Chondrocyte (in vitro differentiated cells): ENCODE measurements at regions not wholly inside any gene's neighbourhood (a gene's known extent, or its start where the extent isn't known, plus 50 kb on each side); places are given as distances from the start of the nearest gene placed in this dataset.

Source experiments
- DNase-seq: peaks from one replicate; pipeline ENCODE4 v3.0.0; 2021; ENCODE audit warnings: mixed read lengths, low spot score
- H3K27ac Mint-ChIP-seq: one replicate; pipeline ENCODE4 v1.8.0; 2021; ENCODE audit warnings: mild to moderate bottlenecking, moderate library complexity, mixed read lengths; ENCODE audit not compliant: unreplicated experiment
- H3K27me3 Mint-ChIP-seq: 2 replicates; pipeline ENCODE4 v1.8.0; 2021; ENCODE audit warnings: low read depth, mixed read lengths
- H3K36me3 Mint-ChIP-seq: 2 replicates; pipeline ENCODE4 v1.8.0; 2021; ENCODE audit warnings: low read depth, mixed read lengths
- H3K4me1 Mint-ChIP-seq: 2 replicates; pipeline ENCODE4 v1.8.0; 2021; ENCODE audit warnings: low read depth, mild to moderate bottlenecking, mixed read lengths
- H3K4me3 Mint-ChIP-seq: one replicate; pipeline ENCODE4 v1.8.0; 2021; ENCODE audit warnings: mild to moderate bottlenecking, moderate library complexity, mixed read lengths; ENCODE audit not compliant: unreplicated experiment
- H3K9me3 Mint-ChIP-seq: 2 replicates; pipeline ENCODE4 v1.8.0; 2021; ENCODE audit warnings: low read depth, mixed read lengths
- CTCF ChIP-seq: fragments of 200-600 bp; sonication (generic); IDR thresholded peaks from 2 replicates; pipeline ENCODE4 v1.5.0; 2021; ENCODE audit warnings: antibody characterized with exemption, mild to moderate bottlenecking, moderate library complexity

GRCh38 chr9:13461414-13461991, 182.0 kb upstream of the MPDZ start:
- Mint-ChIP-seq H3K4me1 (no peaks in the 10 kb centered on the region), H3K9me3 (no peaks in the 10 kb centered on the region), H3K4me3 (no peak overlapping the region), H3K27me3 (peaks cover 3% of the 10 kb centered on the region), H3K27ac (no peak overlapping the region), H3K36me3 (no peaks in the 10 kb centered on the region)
- TF ChIP-seq CTCF = no peak
- DNase-seq = no peak

- no peak for TF ChIP-seq CTCF
- no peaks in the 10 kb centered on the region for H3K9me3 Mint-ChIP-seq
- DNase-seq = no peak
- H3K27ac Mint-ChIP-seq = no peak overlapping the region
- H3K4me3 Mint-ChIP-seq = no peak overlapping the region
- H3K4me1 Mint-ChIP-seq = no peaks in the 10 kb centered on the region
- no peaks in the 10 kb centered on the region for H3K36me3 Mint-ChIP-seq
- peaks cover 3% of the 10 kb centered on the region for H3K27me3 Mint-ChIP-seq
Observed at GRCh38 chr9:13459071-13459470, 179.6 kb upstream of the MPDZ start.

GRCh38 chr9:13457795-13458194, 178.3 kb upstream of the MPDZ start:
- no peak for TF ChIP-seq CTCF
- Mint-ChIP-seq H3K27ac (no peak overlapping the region), H3K4me1 (no peaks in the 10 kb centered on the region), H3K27me3 (peaks cover 3% of the 10 kb centered on the region), H3K36me3 (no peaks in the 10 kb centered on the region), H3K9me3 (no peaks in the 10 kb centered on the region), H3K4me3 (no peak overlapping the region)
- DNase-seq = no peak

GRCh38 chr9:13450723-13451122, 171.2 kb upstream of the MPDZ start:
- no peak overlapping the region for H3K27ac Mint-ChIP-seq
- H3K9me3 Mint-ChIP-seq = no peaks in the 10 kb centered on the region
- TF ChIP-seq CTCF = no peak
- no peak for DNase-seq
- H3K4me1 Mint-ChIP-seq = peaks cover 9% of the 10 kb centered on the region
- no peaks in the 10 kb centered on the region for H3K36me3 Mint-ChIP-seq
- no peaks in the 10 kb centered on the region for H3K27me3 Mint-ChIP-seq
- H3K4me3 Mint-ChIP-seq = no peak overlapping the region

- no peak overlapping the region for H3K27ac Mint-ChIP-seq
- H3K36me3 Mint-ChIP-seq = no peaks in the 10 kb centered on the region
- no peak for DNase-seq
- no peak for TF ChIP-seq CTCF
- peaks cover 12% of the 10 kb centered on the region for H3K4me1 Mint-ChIP-seq
- H3K27me3 Mint-ChIP-seq = peaks cover 1% of the 10 kb centered on the region
- H3K9me3 Mint-ChIP-seq = no peaks in the 10 kb centered on the region
- H3K4me3 Mint-ChIP-seq = no peak overlapping the region
Observed at GRCh38 chr9:13448482-13448881, 169.0 kb upstream of the MPDZ start.
